ENCODE measurements at regions not wholly inside any gene's neighbourhood (a gene's known extent, or its start where the extent isn't known, plus 50 kb on each side); places are given as distances from the start of the nearest gene placed in this dataset.
"Not testable (repeated sequence)": the region's sequence is repeated elsewhere in the genome, so short reads cannot be mapped to it uniquely, and the experiment has no call there.

GRCh38 chr5:96546120-96546519 lies 113.1 kb upstream of the PCSK1 start:
- H2AFZ ChIP-seq (ENCODE audit: low read length): no peak overlapping the region

GRCh38 chr5:96547486-96547885 lies 114.4 kb upstream of the PCSK1 start:
- Histone ChIP-seq H3K27me3 (ENCODE audit: insufficient read depth, low read length) (no peaks in the 10 kb centered on the region), H3K9me2 (ENCODE audit: low read depth, low read length) (no peaks in the 10 kb centered on the region), H3K36me3 (ENCODE audit: insufficient read depth, low read length) (no peaks in the 10 kb centered on the region), H4K20me1 (ENCODE audit: insufficient read depth, low read length) (no peaks in the 10 kb centered on the region), H3K79me2 (ENCODE audit: insufficient read depth, low read length) (no peaks in the 10 kb centered on the region), H3K27ac (ENCODE audit: low read depth, low read length, poor library complexity, severe bottlenecking) (no peak overlapping the region), H2AFZ (ENCODE audit: low read length) (no peak overlapping the region), H3K4me2 (ENCODE audit: low read length) (no peak overlapping the region), H3K9ac (ENCODE audit: low read length) (no peak overlapping the region), H3K4me3 (ENCODE audit: low read depth, low read length, poor library complexity, severe bottlenecking) (no peak overlapping the region), H3K4me1 (ENCODE audit: insufficient read depth, low read length, severe bottlenecking) (no peaks in the 10 kb centered on the region), H3K9me3 (ENCODE audit: low read length) (no peaks in the 10 kb centered on the region), H3F3A (ENCODE audit: insufficient read depth, low read length) (no peaks in the 10 kb centered on the region)
- TF ChIP-seq CTCF (IDR thresholded peaks at IDR 0.05; ENCODE audit: low read length): no peak
- no peak for TF ChIP-seq EZH2 (IDR thresholded peaks at IDR 0.05; ENCODE audit: borderline replicate concordance, low read length)

More at GRCh38 chr5:96546120-96546519, 113.1 kb upstream of the PCSK1 start:
- Histone ChIP-seq H4K20me1 (ENCODE audit: insufficient read depth, low read length) (no peaks in the 10 kb centered on the region), H3F3A (ENCODE audit: insufficient read depth, low read length) (no peaks in the 10 kb centered on the region), H3K9ac (ENCODE audit: low read length) (no peak overlapping the region), H3K9me2 (ENCODE audit: low read depth, low read length) (no peaks in the 10 kb centered on the region), H3K4me2 (ENCODE audit: low read length) (no peak overlapping the region), H3K27ac (ENCODE audit: low read depth, low read length, poor library complexity, severe bottlenecking) (no peak overlapping the region), H3K36me3 (ENCODE audit: insufficient read depth, low read length) (no peaks in the 10 kb centered on the region), H3K79me2 (ENCODE audit: insufficient read depth, low read length) (no peaks in the 10 kb centered on the region), H3K4me1 (ENCODE audit: insufficient read depth, low read length, severe bottlenecking) (no peaks in the 10 kb centered on the region), H3K4me3 (ENCODE audit: low read depth, low read length, poor library complexity, severe bottlenecking) (no peak overlapping the region), H3K9me3 (ENCODE audit: low read length) (no peaks in the 10 kb centered on the region), H3K27me3 (ENCODE audit: insufficient read depth, low read length) (no peaks in the 10 kb centered on the region)
- TF ChIP-seq CTCF (IDR thresholded peaks at IDR 0.05; ENCODE audit: low read length) (no peak), EZH2 (IDR thresholded peaks at IDR 0.05; ENCODE audit: borderline replicate concordance, low read length) (no peak)

- Histone ChIP-seq H3K9me2 (ENCODE audit: low read depth, low read length) (no peaks in the 10 kb centered on the region), H2AFZ (ENCODE audit: low read length) (no peak overlapping the region), H3K27ac (ENCODE audit: low read depth, low read length, poor library complexity, severe bottlenecking) (no peak overlapping the region), H3K9me3 (ENCODE audit: low read length) (no peaks in the 10 kb centered on the region), H3K9ac (ENCODE audit: low read length) (no peak overlapping the region), H3F3A (ENCODE audit: insufficient read depth, low read length) (no peaks in the 10 kb centered on the region), H3K4me1 (ENCODE audit: insufficient read depth, low read length, severe bottlenecking) (no peaks in the 10 kb centered on the region), H3K27me3 (ENCODE audit: insufficient read depth, low read length) (no peaks in the 10 kb centered on the region), H3K36me3 (ENCODE audit: insufficient read depth, low read length) (no peaks in the 10 kb centered on the region), H3K79me2 (ENCODE audit: insufficient read depth, low read length) (no peaks in the 10 kb centered on the region), H3K4me2 (ENCODE audit: low read length) (no peak overlapping the region), H4K20me1 (ENCODE audit: insufficient read depth, low read length) (no peaks in the 10 kb centered on the region), H3K4me3 (ENCODE audit: low read depth, low read length, poor library complexity, severe bottlenecking) (no peak overlapping the region)
- TF ChIP-seq CTCF (IDR thresholded peaks at IDR 0.05; ENCODE audit: low read length) (no peak), EZH2 (IDR thresholded peaks at IDR 0.05; ENCODE audit: borderline replicate concordance, low read length) (no peak)
Observed at GRCh38 chr5:96548905-96549304, 113.3 kb upstream of the CAST start.

GRCh38 chr5:96560857-96561256 lies 101.3 kb upstream of the CAST start:
- not testable (repeated sequence) for H3K9me2 ChIP-seq (ENCODE audit: low read depth, low read length); H3K9me3 ChIP-seq (ENCODE audit: low read length); H3K4me1 ChIP-seq (ENCODE audit: insufficient read depth, low read length, severe bottlenecking); H3F3A ChIP-seq (ENCODE audit: insufficient read depth, low read length); H3K27me3 ChIP-seq (ENCODE audit: insufficient read depth, low read length); H2AFZ ChIP-seq (ENCODE audit: low read length); H3K36me3 ChIP-seq (ENCODE audit: insufficient read depth, low read length); H3K9ac ChIP-seq (ENCODE audit: low read length); H3K4me3 ChIP-seq (ENCODE audit: low read depth, low read length, poor library complexity, severe bottlenecking); H3K79me2 ChIP-seq (ENCODE audit: insufficient read depth, low read length); H3K27ac ChIP-seq (ENCODE audit: low read depth, low read length, poor library complexity, severe bottlenecking); H4K20me1 ChIP-seq (ENCODE audit: insufficient read depth, low read length); H3K4me2 ChIP-seq (ENCODE audit: low read length)

Measured in OCI-LY1 (cell line).